Stimulated activated memory B cell treated with anti-CD40 and anti-IgM and Interleukin-4, amounts not matched to agents 10 μg/mL and 1 μg/mL and 100 μg/mL, for 72 hours (primary cell): ENCODE measurements at regions not wholly inside any gene's neighbourhood (a gene's known extent, or its start where the extent isn't known, plus 50 kb on each side); places are given as distances from the start of the nearest gene placed in this dataset.

Experiments used
- ATAC-seq: fragments of 150-1000 bp; cut with Tn5 transposase; 2 replicates; pipeline ENCODE4 v1.10.0; 2021
- H3K27ac Mint-ChIP-seq: one replicate; pipeline ENCODE4 v1.8.0; 2022; ENCODE audit warnings: mild to moderate bottlenecking, mixed read lengths
- H3K27me3 Mint-ChIP-seq: one replicate; pipeline ENCODE4 v1.8.0; 2022; ENCODE audit warnings: mixed read lengths
- H3K36me3 Mint-ChIP-seq: one replicate; pipeline ENCODE4 v1.8.0; 2022; ENCODE audit warnings: mixed read lengths
- H3K4me1 Mint-ChIP-seq: one replicate; pipeline ENCODE4 v1.8.0; 2022; ENCODE audit warnings: mixed read lengths
- H3K4me3 Mint-ChIP-seq: one replicate; pipeline ENCODE4 v1.8.0; 2022; ENCODE audit warnings: mild to moderate bottlenecking, moderate library complexity, mixed read lengths
- H3K9me3 Mint-ChIP-seq: one replicate; pipeline ENCODE4 v1.8.0; 2022; ENCODE audit warnings: mixed read lengths

- Mint-ChIP-seq H3K9me3 (peaks cover 14% of the 10 kb centered on the region), H3K27ac (no peak overlapping the region), H3K27me3 (no peaks in the 10 kb centered on the region), H3K4me1 (peaks cover 16% of the 10 kb centered on the region), H3K4me3 (no peak overlapping the region), H3K36me3 (no peaks in the 10 kb centered on the region)
- ATAC-seq: no peak
Observed at GRCh38 chr22:47940211-47940610, 1177.8 kb downstream of the TBC1D22A start.

- no peak for ATAC-seq
Observed at GRCh38 chr22:47933891-47934290, 1171.4 kb downstream of the TBC1D22A start.

GRCh38 chr22:47933226-47933625 is 1170.8 kb downstream of the TBC1D22A start:
- no peaks in the 10 kb centered on the region for H3K36me3 Mint-ChIP-seq
- H3K4me1 Mint-ChIP-seq: peaks cover 1% of the 10 kb centered on the region
- ATAC-seq: no peak
- H3K27me3 Mint-ChIP-seq: peaks cover 2% of the 10 kb centered on the region
- H3K9me3 Mint-ChIP-seq: peaks cover 21% of the 10 kb centered on the region
- H3K27ac Mint-ChIP-seq: no peak overlapping the region
- no peak overlapping the region for H3K4me3 Mint-ChIP-seq

More at GRCh38 chr22:47933891-47934290, 1171.4 kb downstream of the TBC1D22A start:
- H3K9me3 Mint-ChIP-seq: peaks cover 21% of the 10 kb centered on the region
- H3K4me1 Mint-ChIP-seq: no peaks in the 10 kb centered on the region
- no peaks in the 10 kb centered on the region for H3K36me3 Mint-ChIP-seq
- no peaks in the 10 kb centered on the region for H3K27me3 Mint-ChIP-seq
- H3K4me3 Mint-ChIP-seq: no peak overlapping the region
- no peak overlapping the region for H3K27ac Mint-ChIP-seq

GRCh38 chr22:47929646-47930185 is 1167.3 kb downstream of the TBC1D22A start:
- H3K27ac Mint-ChIP-seq: no peak overlapping the region

GRCh38 chr22:47929073-47929472 is 1166.6 kb downstream of the TBC1D22A start:
- H3K36me3 Mint-ChIP-seq: no peaks in the 10 kb centered on the region
- H3K9me3 Mint-ChIP-seq: peaks cover 7% of the 10 kb centered on the region
- H3K27ac Mint-ChIP-seq: no peak overlapping the region
- no peak overlapping the region for H3K4me3 Mint-ChIP-seq
- peaks cover 7% of the 10 kb centered on the region for H3K4me1 Mint-ChIP-seq
- peaks cover 33% of the 10 kb centered on the region for H3K27me3 Mint-ChIP-seq
- ATAC-seq: no peak

More at GRCh38 chr22:47929646-47930185, 1167.3 kb downstream of the TBC1D22A start:
- peaks cover 9% of the 10 kb centered on the region for H3K9me3 Mint-ChIP-seq
- no peak overlapping the region for H3K4me3 Mint-ChIP-seq
- peaks cover 32% of the 10 kb centered on the region for H3K27me3 Mint-ChIP-seq
- ATAC-seq: no peak
- peaks cover 7% of the 10 kb centered on the region for H3K4me1 Mint-ChIP-seq
- H3K36me3 Mint-ChIP-seq: no peaks in the 10 kb centered on the region

GRCh38 chr22:47928631-47929030 is 1166.2 kb downstream of the TBC1D22A start:
- H3K9me3 Mint-ChIP-seq: peaks cover 7% of the 10 kb centered on the region
- peaks cover 7% of the 10 kb centered on the region for H3K4me1 Mint-ChIP-seq
- H3K4me3 Mint-ChIP-seq: no peak overlapping the region
- no peak for ATAC-seq
- no peaks in the 10 kb centered on the region for H3K36me3 Mint-ChIP-seq
- H3K27ac Mint-ChIP-seq: no peak overlapping the region
- H3K27me3 Mint-ChIP-seq: peaks cover 33% of the 10 kb centered on the region

- Mint-ChIP-seq H3K27ac (no peak overlapping the region), H3K4me3 (no peak overlapping the region), H3K27me3 (peaks cover 33% of the 10 kb centered on the region), H3K36me3 (no peaks in the 10 kb centered on the region), H3K9me3 (peaks cover 5% of the 10 kb centered on the region), H3K4me1 (peaks cover 7% of the 10 kb centered on the region)
- ATAC-seq: no peak
Observed at GRCh38 chr22:47927648-47928210, 1165.3 kb downstream of the TBC1D22A start.

- no peak for ATAC-seq
- Mint-ChIP-seq H3K4me1 (peaks cover 13% of the 10 kb centered on the region), H3K9me3 (peaks cover 5% of the 10 kb centered on the region), H3K27me3 (peaks cover 28% of the 10 kb centered on the region), H3K4me3 (no peak overlapping the region), H3K36me3 (no peaks in the 10 kb centered on the region), H3K27ac (no peak overlapping the region)
Observed at GRCh38 chr22:47923011-47923427, 1160.6 kb downstream of the TBC1D22A start.

GRCh38 chr22:47921906-47922305 is 1159.5 kb downstream of the TBC1D22A start:
- no peaks in the 10 kb centered on the region for H3K36me3 Mint-ChIP-seq
- H3K27me3 Mint-ChIP-seq: peaks cover 17% of the 10 kb centered on the region
- peaks cover 10% of the 10 kb centered on the region for H3K4me1 Mint-ChIP-seq
- no peak overlapping the region for H3K4me3 Mint-ChIP-seq
- H3K27ac Mint-ChIP-seq: no peak overlapping the region
- H3K9me3 Mint-ChIP-seq: peaks cover 5% of the 10 kb centered on the region
- ATAC-seq: no peak

GRCh38 chr22:47920380-47920959 is 1158.0 kb downstream of the TBC1D22A start:
- no peak for ATAC-seq
- no peaks in the 10 kb centered on the region for H3K36me3 Mint-ChIP-seq
- peaks cover 8% of the 10 kb centered on the region for H3K27me3 Mint-ChIP-seq
- H3K9me3 Mint-ChIP-seq: peaks cover 5% of the 10 kb centered on the region
- H3K4me3 Mint-ChIP-seq: no peak overlapping the region
- H3K4me1 Mint-ChIP-seq: peaks cover 10% of the 10 kb centered on the region
- H3K27ac Mint-ChIP-seq: no peak overlapping the region

- Mint-ChIP-seq H3K36me3 (no peaks in the 10 kb centered on the region), H3K9me3 (peaks cover 5% of the 10 kb centered on the region), H3K27me3 (peaks cover 2% of the 10 kb centered on the region), H3K4me3 (no peak overlapping the region), H3K4me1 (peaks cover 10% of the 10 kb centered on the region), H3K27ac (no peak overlapping the region)
- no peak for ATAC-seq
Observed at GRCh38 chr22:47919893-47920292, 1157.4 kb downstream of the TBC1D22A start.

- Mint-ChIP-seq H3K4me1 (peaks cover 10% of the 10 kb centered on the region), H3K27ac (no peak overlapping the region), H3K9me3 (peaks cover 5% of the 10 kb centered on the region), H3K4me3 (no peak overlapping the region), H3K36me3 (no peaks in the 10 kb centered on the region), H3K27me3 (no peaks in the 10 kb centered on the region)
- ATAC-seq: no peak
Observed at GRCh38 chr22:47919001-47919441, 1156.6 kb downstream of the TBC1D22A start.

- ATAC-seq: peak; percentile 75
- Mint-ChIP-seq H3K9me3 (no peaks in the 10 kb centered on the region), H3K4me3 (no peak overlapping the region), H3K36me3 (no peaks in the 10 kb centered on the region), H3K4me1 (peaks cover 10% of the 10 kb centered on the region), H3K27me3 (no peaks in the 10 kb centered on the region), H3K27ac (no peak overlapping the region)
Observed at GRCh38 chr22:47918276-47918921, 1155.9 kb downstream of the TBC1D22A start.

- peaks cover 24% of the 10 kb centered on the region for H3K27me3 Mint-ChIP-seq
- H3K36me3 Mint-ChIP-seq: peaks cover 15% of the 10 kb centered on the region
- H3K4me1 Mint-ChIP-seq: peaks cover 10% of the 10 kb centered on the region
- no peak overlapping the region for H3K27ac Mint-ChIP-seq
- peaks cover 10% of the 10 kb centered on the region for H3K9me3 Mint-ChIP-seq
- H3K4me3 Mint-ChIP-seq: no peak overlapping the region
- no peak for ATAC-seq
Observed at GRCh38 chr22:47914481-47915097, 1152.1 kb downstream of the TBC1D22A start.

- no peak for ATAC-seq
- Mint-ChIP-seq H3K9me3 (peaks cover 10% of the 10 kb centered on the region), H3K27ac (no peak overlapping the region), H3K4me1 (no peaks in the 10 kb centered on the region), H3K27me3 (no peaks in the 10 kb centered on the region), H3K36me3 (no peaks in the 10 kb centered on the region), H3K4me3 (no peak overlapping the region)
Observed at GRCh38 chr22:47902646-47903180, 1140.3 kb downstream of the TBC1D22A start.
